SW480 (cell line): ENCODE measurements at regions not wholly inside any gene's neighbourhood (a gene's known extent, or its start where the extent isn't known, plus 50 kb on each side); places are given as distances from the start of the nearest gene placed in this dataset.
"Not testable (repeated sequence)": the region's sequence is repeated elsewhere in the genome, so short reads cannot be mapped to it uniquely, and the experiment has no call there.

ENCODE experiments used
- DNase-seq: peaks from one replicate; pipeline ENCODE4 v3.0.0-alpha.2; 2016; ENCODE audit warnings: low spot score

- DNase-seq = no peak
Observed at GRCh38 chr5:86228147-86228546, 389.6 kb upstream of the COX7C start.

DNA sequence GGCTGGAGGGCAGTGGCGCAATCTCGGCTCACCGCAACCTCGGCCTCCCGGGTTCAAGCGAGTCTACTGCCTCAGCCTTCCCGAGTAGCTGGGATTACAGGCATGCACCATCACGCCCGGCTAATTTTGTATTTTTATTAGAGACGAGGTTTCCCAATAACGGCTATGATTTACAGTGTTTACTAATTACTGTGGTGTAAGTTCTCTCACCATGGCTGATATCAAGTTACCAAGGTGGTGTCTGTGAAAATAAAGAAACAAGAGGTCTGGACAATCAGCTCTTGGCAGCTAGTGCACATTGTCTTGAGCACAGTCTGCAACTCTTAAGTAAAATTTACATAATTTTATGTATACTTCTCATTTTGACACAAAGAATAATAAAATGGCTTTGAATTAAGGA lies 385.5 kb upstream of the COX7C start:
- DNase-seq = no peak

DNA sequence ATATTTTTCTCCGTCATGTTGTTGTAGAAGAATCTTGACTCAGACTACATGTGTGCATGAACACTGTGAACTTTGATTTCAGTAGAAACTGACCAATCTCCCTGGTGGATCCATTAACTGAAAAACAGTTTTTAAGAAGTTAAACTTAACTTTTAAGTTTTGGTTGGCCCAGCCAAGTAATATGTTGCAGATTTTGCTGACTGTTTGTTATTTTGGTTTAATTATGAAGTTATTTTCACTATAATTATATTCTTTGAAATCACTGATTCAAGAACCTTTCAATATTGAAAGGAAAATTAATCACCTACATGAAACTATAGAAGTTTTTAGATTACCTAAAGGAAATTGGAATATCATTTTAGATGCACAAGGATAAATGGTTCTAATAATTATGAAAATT lies 373.6 kb upstream of the COX7C start:
- DNase-seq = no peak

DNA sequence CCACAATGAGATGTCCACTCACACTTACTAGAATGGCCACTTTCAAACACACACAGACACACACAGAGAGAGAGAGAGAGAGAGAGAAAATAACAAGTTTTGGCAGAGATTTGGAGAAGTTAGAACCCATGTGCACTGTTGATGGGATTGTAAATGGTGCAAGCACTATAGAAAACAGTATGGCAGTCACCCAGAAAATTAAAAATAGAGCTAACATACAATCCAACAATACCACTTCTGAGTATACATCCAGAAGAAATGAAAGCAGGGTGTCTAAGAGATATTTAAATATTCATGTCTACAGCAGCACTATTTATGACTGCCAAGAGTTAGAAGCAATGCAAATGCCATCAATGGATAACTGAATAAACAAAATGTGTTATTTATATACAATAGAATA lies 359.9 kb upstream of the COX7C start:
- DNase-seq = no peak

- not testable (repeated sequence) for DNase-seq
Observed at GRCh38 chr5:86284400-86285190, 333.1 kb upstream of the COX7C start.

GRCh38 chr5:86287437-86287836 lies 330.3 kb upstream of the COX7C start:
- not testable (repeated sequence) for DNase-seq

GRCh38 chr5:86289786-86290185 lies 328.0 kb upstream of the COX7C start:
- DNase-seq = not testable (repeated sequence)

- DNase-seq = not testable (repeated sequence)
Observed at GRCh38 chr5:86292811-86293210, 324.9 kb upstream of the COX7C start.

DNA sequence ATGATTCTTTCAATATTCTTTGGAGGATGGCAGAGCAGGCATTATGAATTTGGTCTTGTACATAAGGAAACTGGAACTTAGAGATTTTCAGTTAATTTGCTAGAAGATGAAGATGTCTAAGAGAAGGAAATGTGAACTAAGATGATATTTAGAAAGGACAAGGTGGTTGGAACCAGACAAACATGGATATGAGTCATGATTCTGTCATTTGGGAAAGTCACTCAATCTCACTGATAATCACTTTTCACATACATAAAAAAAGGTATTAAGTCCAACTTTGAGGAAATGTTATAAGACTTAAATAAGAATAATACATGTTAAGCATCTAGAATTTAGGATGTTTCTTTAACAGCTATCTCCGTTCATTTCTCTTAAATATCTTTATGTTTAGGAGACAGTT lies 315.1 kb upstream of the COX7C start:
- DNase-seq = not testable (repeated sequence)

- DNase-seq = peak; percentile 11
Observed at GRCh38 chr5:86305050-86305449, 312.7 kb upstream of the COX7C start.

- no peak for DNase-seq
Observed at GRCh38 chr5:86314951-86315350, 302.8 kb upstream of the COX7C start.

GRCh38 chr5:86320266-86320665 lies 297.5 kb upstream of the COX7C start:
- DNase-seq = no peak

DNA sequence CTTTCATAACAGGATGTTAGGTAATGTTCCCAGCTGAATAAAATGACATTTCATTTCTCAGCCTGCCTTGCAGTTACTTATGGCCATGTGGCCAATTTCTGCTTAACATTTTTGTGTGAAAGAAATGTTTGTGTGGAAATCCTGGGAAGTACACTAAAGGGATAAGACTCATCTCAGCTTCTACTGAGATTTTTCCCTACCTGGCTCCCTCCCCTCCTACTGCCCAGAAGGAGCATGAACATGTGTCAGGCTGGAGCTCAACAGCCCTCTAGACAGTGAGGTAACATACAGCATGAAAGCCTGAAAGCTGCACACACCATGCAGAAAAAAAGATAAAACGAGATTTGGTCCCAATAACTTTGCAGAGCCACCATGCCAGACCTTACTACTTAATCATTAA lies 288.4 kb upstream of the COX7C start:
- no peak for DNase-seq

DNA sequence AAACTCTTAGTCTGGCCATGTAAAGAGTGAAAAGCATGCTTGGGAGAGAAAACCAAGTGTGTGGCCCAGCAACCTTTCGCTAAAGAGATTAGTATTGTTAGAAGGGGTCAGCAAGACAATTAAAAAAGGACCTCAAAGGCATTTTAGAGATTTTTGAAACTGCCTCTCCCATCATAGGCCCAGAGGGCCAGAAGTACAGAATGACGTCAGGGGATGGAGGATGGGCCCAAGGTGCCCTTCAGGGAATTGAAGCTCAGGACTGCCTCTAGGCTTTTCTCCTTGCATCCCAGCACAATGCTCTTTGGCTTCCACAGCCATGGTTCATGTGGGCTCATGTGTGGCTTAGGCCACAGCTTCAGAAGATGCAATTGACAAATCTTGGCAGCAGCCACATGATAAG lies 287.0 kb upstream of the COX7C start:
- no peak for DNase-seq

- DNase-seq = no peak
Observed at GRCh38 chr5:86332851-86333250, 284.9 kb upstream of the COX7C start.

DNA sequence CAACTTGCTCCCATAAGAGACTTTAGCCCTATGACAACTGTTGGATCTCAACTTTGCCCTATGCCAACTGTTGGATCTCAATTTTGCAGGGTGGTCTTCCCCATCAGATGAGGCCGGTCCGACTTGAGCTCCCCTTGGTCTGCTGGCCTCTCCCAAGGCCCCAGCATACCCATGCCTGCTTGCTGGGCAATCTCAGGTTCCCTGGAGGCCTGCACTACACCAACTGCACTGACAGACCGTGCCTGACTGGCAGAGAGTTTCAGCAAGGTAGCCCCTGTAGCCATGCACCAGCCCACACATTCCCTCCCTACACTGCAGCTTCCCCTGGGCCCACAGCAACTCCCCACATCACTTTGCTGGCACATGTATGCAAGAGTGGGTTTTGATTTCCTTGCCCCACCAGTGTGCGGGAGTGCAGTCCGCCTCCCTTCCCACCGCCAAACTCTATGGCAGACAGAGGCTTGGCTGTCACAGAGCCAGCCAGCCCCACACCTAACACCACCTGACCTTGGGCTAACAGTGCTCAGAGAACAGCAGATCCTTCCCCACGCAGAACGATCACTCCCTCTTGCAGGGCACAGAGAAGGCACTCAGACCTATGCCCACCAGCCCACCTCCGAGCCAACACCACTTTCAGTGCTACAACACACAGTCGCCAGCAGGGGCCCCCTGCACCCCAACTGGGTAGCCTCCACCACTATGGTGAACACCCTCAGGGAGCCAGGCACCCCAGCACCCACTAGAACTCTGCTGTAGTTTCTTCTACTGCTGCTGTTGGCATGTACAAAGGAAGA lies 279.9 kb upstream of the COX7C start:
- DNase-seq = no peak

DNA sequence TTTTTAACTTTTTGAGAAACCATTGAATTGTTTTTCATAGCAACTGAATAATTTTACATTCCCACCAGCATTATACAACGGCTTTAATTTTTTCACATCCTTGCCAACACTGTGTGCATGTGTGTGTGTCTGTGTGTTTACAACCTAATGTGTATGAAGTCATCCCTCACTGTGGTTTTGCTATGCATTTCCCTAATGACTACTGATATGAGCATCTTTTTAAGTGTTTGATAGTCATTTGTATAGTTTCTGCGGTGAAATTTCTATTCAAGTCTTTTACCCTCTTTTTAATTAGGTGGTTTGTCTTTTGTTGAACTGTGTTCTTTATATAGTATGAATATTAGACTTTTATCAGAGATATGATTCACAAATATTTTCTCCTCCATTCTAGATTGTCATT lies 263.1 kb upstream of the COX7C start:
- no peak for DNase-seq

GRCh38 chr5:86360801-86361200 lies 256.9 kb upstream of the COX7C start:
- DNase-seq = no peak

DNA sequence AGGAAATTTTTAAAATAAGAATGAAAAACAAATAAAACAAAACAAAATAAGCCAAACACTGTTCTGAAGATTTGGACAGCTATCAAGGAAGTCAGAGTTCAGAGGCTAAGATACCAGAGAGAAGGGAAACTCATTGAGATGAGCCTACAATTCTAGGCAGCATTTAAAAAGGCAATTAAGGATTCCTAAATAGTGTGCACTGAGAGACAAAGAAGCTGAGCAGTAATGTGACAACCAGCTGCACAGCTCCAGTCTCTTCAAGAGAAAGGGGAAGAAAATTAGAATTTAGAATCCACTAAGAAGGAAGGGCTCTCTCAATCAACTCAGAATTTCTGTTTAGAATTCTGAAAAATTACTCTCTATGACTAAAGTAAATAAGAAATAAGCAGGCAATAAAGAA lies 246.7 kb upstream of the COX7C start:
- no peak for DNase-seq

DNA sequence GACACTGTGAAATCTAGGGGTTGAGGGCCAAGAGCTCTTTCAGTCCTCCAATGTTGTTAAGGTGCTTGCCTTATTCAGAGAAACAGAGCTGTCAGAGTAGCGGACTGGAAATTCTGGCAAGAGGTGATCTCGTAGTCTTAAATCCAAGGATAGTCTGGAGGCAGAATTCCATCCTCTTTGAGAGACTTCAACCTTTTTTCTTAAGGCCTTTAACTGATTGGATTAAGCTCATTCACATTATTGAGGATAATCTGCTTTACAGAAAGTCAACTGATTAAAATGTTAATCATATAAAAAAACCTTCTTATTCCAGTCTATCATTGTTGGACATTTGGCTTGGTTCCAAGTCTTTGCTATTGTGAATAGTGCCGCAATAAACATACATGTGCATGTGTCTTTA lies 243.1 kb upstream of the COX7C start:
- DNase-seq = no peak

DNA sequence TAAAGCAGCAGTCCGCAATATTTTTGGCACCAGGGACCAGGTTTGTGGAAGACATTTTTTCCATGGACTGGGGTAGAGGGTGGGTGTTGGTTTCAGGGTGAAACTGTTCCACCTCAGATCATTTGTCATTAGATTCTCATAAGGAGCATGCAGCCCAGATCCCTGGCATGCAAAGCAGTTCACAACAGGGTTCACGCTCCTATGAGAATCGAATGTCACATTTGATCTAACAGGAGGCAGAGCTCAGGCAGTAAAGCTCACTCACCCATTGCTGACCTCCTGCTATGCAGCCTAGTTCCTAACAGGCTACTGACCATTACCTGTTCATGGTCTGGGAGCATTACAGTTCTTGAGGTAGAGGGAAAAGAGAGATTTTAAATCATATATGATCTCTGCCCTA lies 241.5 kb upstream of the COX7C start:
- no peak for DNase-seq

- no peak for DNase-seq
Observed at GRCh38 chr5:86403190-86403589, 214.6 kb upstream of the COX7C start.

GRCh38 chr5:86404256-86404655 lies 213.5 kb upstream of the COX7C start:
- DNase-seq = no peak

- no peak for DNase-seq
Observed at GRCh38 chr5:86407711-86408110, 210.0 kb upstream of the COX7C start.
